ENCODE measurements at regions not wholly inside any gene's neighbourhood (a gene's known extent, or its start where the extent isn't known, plus 50 kb on each side); places are given as distances from the start of the nearest gene placed in this dataset.
"Not testable (repeated sequence)": the region's sequence is repeated elsewhere in the genome, so short reads cannot be mapped to it uniquely, and the experiment has no call there.

DNA sequence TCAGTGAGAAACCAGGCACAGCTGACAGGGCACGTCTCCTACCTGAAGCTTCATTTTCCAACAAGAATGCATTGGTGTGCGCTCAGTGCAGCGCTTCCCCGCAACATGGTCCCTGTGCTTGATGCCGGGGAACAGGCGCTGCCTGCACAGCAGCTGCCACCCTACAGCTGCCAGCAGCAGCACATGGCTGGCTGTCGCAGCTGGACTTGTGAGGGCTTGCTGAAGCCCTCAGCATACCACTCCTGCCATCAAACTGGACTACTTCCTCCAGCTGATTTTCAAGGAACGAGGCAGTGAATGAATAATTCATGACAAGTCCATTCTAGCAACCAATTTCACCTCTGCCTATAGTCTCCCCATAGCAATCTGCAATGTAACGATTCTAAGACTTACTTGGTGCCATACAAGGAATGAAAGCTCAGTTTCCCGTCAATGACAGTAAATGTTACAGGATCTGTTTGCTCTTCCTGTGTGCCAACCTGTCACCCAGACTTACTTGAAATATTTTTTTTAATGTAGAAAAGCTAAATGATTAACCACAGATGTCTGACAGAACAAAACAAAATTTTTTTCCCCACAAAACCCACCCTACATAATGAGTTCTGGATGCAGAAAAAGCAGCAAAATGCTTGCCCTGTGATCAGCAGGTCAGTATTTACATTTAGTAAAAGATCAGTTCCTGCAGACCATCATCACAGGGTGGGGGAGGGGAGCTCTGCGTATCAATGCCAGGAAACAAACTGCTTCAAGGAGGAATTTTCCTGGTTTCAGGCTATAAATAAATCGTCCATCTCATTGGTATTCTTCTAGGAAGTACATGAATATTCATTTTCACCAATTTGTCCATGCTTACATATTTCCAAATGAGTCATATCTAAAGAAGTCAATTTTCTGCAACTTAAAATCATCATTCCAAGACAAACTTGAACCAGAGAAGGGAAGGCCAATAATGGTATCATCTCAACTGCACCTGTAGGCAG lies 140.6 kb downstream of the ALOX5 start:
- DNase-seq = no peak

DNA sequence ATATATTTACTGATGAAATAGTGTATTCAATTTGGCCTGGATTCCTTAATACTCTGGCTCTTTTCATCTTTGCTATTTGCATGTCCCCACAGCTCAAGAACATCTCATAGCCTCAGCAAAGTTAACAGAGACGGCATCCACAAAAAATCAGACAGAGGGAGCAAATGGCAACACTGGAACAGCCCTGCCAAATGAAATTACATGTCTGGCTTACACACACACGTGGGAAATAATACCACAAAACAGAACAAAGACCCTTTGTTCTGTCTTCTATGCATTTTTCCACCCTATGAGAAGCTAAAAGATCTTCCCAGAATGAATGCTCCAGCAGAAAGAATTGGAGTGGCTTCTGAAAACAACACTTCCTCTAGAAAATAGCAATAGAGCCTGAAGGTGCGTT lies 139.5 kb downstream of the ALOX5 start:
- no peak for DNase-seq

DNA sequence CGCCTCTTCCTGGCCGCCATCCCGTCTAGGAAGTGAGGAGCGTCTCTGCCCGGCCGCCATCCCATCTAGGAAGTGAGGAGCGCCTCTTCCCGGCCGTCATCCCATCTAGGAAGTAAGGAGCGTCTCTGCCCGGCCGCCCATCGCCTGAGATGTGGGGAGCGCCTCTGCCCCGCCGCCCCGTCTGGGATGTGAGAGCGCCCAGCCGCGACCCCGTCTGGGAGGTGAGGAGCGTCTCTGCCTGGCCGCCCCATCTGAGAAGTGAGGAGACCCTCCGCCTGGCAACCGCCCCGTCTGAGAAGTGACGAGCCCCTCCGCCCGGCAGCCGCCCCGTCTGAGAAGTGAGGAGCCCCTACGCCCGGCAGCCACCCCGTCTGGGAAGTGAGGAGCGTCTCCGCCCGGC lies 137.9 kb downstream of the ALOX5 start:
- not testable (repeated sequence) for DNase-seq

GRCh38 chr10:45509491-45509890 lies 135.5 kb downstream of the ALOX5 start:
- no peak for DNase-seq

- DNase-seq = no peak
Observed at GRCh38 chr10:45505311-45505710, 131.3 kb downstream of the ALOX5 start.

DNA sequence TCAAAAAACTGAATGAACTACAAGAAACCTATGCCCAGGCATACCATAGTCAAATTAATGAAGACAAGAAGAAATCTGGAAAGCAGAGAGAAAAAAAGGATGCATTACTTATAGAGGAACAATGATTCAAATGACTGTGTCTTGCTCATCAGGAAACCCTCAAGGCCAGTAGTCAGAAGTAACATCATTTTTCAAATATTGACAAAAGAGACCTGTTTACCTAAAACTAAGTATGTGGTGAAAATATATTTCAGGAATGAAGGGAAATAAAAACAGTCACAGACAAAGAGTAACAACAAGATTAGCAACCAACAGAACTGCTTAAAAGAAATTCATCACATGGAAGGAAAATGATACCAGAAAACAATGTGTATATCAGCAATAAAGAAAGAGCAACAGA lies 128.4 kb downstream of the ALOX5 start:
- no peak for DNase-seq

DNA sequence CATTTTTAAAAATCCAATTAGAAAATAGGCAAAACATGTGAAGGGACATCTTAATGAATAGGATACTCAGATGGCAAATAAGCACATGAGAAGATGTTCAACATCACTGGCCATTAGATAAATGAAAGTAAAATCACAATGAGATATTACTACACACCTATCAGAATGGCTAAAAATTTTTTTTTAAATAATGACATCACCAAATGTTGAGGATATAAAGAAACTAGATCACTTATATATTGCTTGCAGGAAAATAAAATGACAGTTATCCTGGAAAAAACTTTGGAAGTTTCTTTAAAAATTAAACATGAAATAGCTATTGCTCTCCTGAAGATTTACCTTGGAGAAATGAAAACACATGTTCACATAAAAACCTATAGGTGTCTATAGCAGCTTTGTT lies 127.8 kb downstream of the ALOX5 start:
- DNase-seq = no peak

- DNase-seq = no peak
Observed at GRCh38 chr10:45500798-45501197, 126.8 kb downstream of the ALOX5 start.

DNA sequence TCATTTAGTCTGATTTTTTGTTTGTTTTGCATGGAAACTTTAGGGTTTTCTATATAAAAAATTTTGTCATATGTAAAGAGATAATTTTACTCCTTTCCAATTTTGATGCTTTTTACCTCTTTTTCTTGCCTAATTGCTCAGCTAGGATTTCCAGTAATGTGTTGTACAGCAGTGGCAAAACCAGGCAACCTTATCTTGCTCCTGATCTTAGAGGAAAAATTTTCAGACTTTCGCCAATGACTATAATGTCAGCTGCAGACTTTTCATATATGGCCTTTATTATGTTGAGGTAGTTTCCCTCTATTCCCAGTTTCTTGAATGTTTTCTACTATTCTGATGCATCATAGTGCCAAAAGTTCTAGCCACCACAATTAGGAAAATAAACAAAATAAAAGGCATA lies 126.3 kb downstream of the ALOX5 start:
- DNase-seq = no peak

GRCh38 chr10:45495438-45496152 lies 121.6 kb downstream of the ALOX5 start:
- DNase-seq = peak; percentile 56
